Osteocyte (in vitro differentiated cells): ENCODE measurements at regions not wholly inside any gene's neighbourhood (a gene's known extent, or its start where the extent isn't known, plus 50 kb on each side); places are given as distances from the start of the nearest gene placed in this dataset.

Source experiments
- DNase-seq: peaks from one replicate; pipeline ENCODE4 v3.0.0; 2021; ENCODE audit warnings: mixed read lengths; ENCODE audit not compliant: unreplicated experiment; ENCODE audit errors: extremely low spot score
- H3K27ac Mint-ChIP-seq: one replicate; pipeline ENCODE4 v1.8.0; 2021; ENCODE audit warnings: mild to moderate bottlenecking, mixed read lengths; ENCODE audit not compliant: unreplicated experiment
- H3K27me3 Mint-ChIP-seq: one replicate; pipeline ENCODE4 v1.8.0; 2021; ENCODE audit warnings: mixed read lengths; ENCODE audit not compliant: unreplicated experiment
- H3K36me3 Mint-ChIP-seq: one replicate; pipeline ENCODE4 v1.8.0; 2021; ENCODE audit warnings: mixed read lengths; ENCODE audit not compliant: unreplicated experiment
- H3K4me1 Mint-ChIP-seq: one replicate; pipeline ENCODE4 v1.8.0; 2021; ENCODE audit warnings: mixed read lengths; ENCODE audit not compliant: unreplicated experiment
- H3K4me3 Mint-ChIP-seq: one replicate; pipeline ENCODE4 v1.8.0; 2021; ENCODE audit warnings: mild to moderate bottlenecking, moderate library complexity, mixed read lengths; ENCODE audit not compliant: unreplicated experiment
- H3K9me3 Mint-ChIP-seq: one replicate; pipeline ENCODE4 v1.8.0; 2021; ENCODE audit warnings: mixed read lengths; ENCODE audit not compliant: unreplicated experiment
- CTCF ChIP-seq: fragments of 200-600 bp; sonication (generic); IDR thresholded peaks from 2 replicates; pipeline ENCODE4 v1.5.0; 2021; ENCODE audit warnings: antibody characterized with exemption, mild to moderate bottlenecking, moderate library complexity

GRCh38 chr11:80084608-80085007, 643.8 kb upstream of the TENM4 start:
- no peaks in the 10 kb centered on the region for H3K36me3 Mint-ChIP-seq
- no peak overlapping the region for H3K27ac Mint-ChIP-seq
- H3K9me3 Mint-ChIP-seq: no peaks in the 10 kb centered on the region
- H3K4me1 Mint-ChIP-seq: no peaks in the 10 kb centered on the region
- no peak for DNase-seq
- H3K27me3 Mint-ChIP-seq: peaks cover 3% of the 10 kb centered on the region
- no peak for TF ChIP-seq CTCF
- no peak overlapping the region for H3K4me3 Mint-ChIP-seq

GRCh38 chr11:80083531-80083951, 642.7 kb upstream of the TENM4 start:
- Mint-ChIP-seq H3K9me3 (no peaks in the 10 kb centered on the region), H3K27ac (no peak overlapping the region)
- no peak for DNase-seq

GRCh38 chr11:80082406-80082805, 641.6 kb upstream of the TENM4 start:
- DNase-seq: no peak
- no peaks in the 10 kb centered on the region for H3K9me3 Mint-ChIP-seq
- no peak overlapping the region for H3K4me3 Mint-ChIP-seq
- H3K36me3 Mint-ChIP-seq: no peaks in the 10 kb centered on the region
- no peak overlapping the region for H3K27ac Mint-ChIP-seq
- TF ChIP-seq CTCF: no peak
- peaks cover 6% of the 10 kb centered on the region for H3K27me3 Mint-ChIP-seq
- H3K4me1 Mint-ChIP-seq: no peaks in the 10 kb centered on the region

More at GRCh38 chr11:80083531-80083951, 642.7 kb upstream of the TENM4 start:
- TF ChIP-seq CTCF: no peak
- Mint-ChIP-seq H3K36me3 (no peaks in the 10 kb centered on the region), H3K4me3 (no peak overlapping the region), H3K4me1 (no peaks in the 10 kb centered on the region), H3K27me3 (peaks cover 3% of the 10 kb centered on the region)

- no peak overlapping the region for H3K27ac Mint-ChIP-seq
- no peak for DNase-seq
- no peak overlapping the region for H3K4me3 Mint-ChIP-seq
- peaks cover 3% of the 10 kb centered on the region for H3K27me3 Mint-ChIP-seq
- no peaks in the 10 kb centered on the region for H3K36me3 Mint-ChIP-seq
- no peaks in the 10 kb centered on the region for H3K4me1 Mint-ChIP-seq
- H3K9me3 Mint-ChIP-seq: no peaks in the 10 kb centered on the region
- TF ChIP-seq CTCF: no peak
Measured at GRCh38 chr11:80077113-80077512, 636.3 kb upstream of the TENM4 start.

- Mint-ChIP-seq H3K4me1 (no peaks in the 10 kb centered on the region), H3K27ac (no peak overlapping the region), H3K9me3 (no peaks in the 10 kb centered on the region), H3K4me3 (no peak overlapping the region), H3K36me3 (no peaks in the 10 kb centered on the region), H3K27me3 (peaks cover 3% of the 10 kb centered on the region)
- TF ChIP-seq CTCF: no peak
- DNase-seq: no peak
Measured at GRCh38 chr11:80074837-80075236, 634.0 kb upstream of the TENM4 start.
